ENCODE measurements at regions not wholly inside any gene's neighbourhood (a gene's known extent, or its start where the extent isn't known, plus 50 kb on each side); places are given as distances from the start of the nearest gene placed in this dataset.

DNA sequence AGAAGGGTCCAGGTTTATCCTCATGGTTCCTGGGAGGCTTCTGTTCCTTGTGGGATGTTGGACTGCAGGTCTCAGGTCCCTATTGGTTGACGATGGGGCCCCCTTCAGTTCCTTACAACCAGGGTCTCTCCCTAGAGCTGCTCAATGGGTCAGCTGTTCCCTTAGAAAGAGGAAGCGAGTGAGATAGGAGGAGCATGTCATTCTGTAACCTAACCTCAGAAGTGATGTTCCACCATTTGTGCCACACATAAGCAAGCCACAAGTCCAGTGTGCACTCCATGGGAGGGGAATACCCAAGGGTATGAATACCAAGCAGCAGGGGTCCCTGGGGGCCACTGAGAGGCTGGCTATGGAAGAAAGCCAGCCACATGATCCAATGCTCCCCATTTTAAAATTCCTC, 192.7 kb downstream of the GATA3 start:
- no peak for TF ChIP-seq CTCF (IDR thresholded peaks at IDR 0.05)
- TF ChIP-seq POLR2A (IDR thresholded peaks at IDR 0.05), result no peak

Data from esophagus squamous epithelium (tissue), 4 donors.